Embryonic facial prominence (tissue), 1 donor: ENCODE measurements at regions not wholly inside any gene's neighbourhood (a gene's known extent, or its start where the extent isn't known, plus 50 kb on each side); places are given as distances from the start of the nearest gene placed in this dataset.

ENCODE experiments used
- DNase-seq: peaks from one replicate; pipeline ENCODE4 v3.0.0-alpha.2; 2016; ENCODE audit errors: extremely low spot score

- DNase-seq, result no peak
Measured at GRCh38 chr18:67380867-67381266, 135.7 kb downstream of the DSEL start.

- DNase-seq, result no peak
Measured at GRCh38 chr18:67379981-67380380, 136.5 kb downstream of the DSEL start.

- DNase-seq, result no peak
Measured at GRCh38 chr18:67376372-67376771, 140.1 kb downstream of the DSEL start.

- no peak for DNase-seq
Measured at GRCh38 chr18:67373636-67374035, 142.9 kb downstream of the DSEL start.

- no peak for DNase-seq
Measured at GRCh38 chr18:67367540-67367939, 149.0 kb downstream of the DSEL start.

- DNase-seq, result no peak
Measured at GRCh38 chr18:67363694-67364093, 152.8 kb downstream of the DSEL start.

- DNase-seq, result no peak
Measured at GRCh38 chr18:67362906-67363305, 153.6 kb downstream of the DSEL start.

- DNase-seq, result no peak
Measured at GRCh38 chr18:67359873-67360838, 156.4 kb downstream of the DSEL start.

GRCh38 chr18:67358947-67359346 is 157.6 kb downstream of the DSEL start:
- no peak for DNase-seq

GRCh38 chr18:67354692-67355091 is 161.8 kb downstream of the DSEL start:
- DNase-seq, result no peak

GRCh38 chr18:67354091-67354490 is 162.4 kb downstream of the DSEL start:
- no peak for DNase-seq

- DNase-seq, result no peak
Measured at GRCh38 chr18:67347438-67347837, 169.1 kb downstream of the DSEL start.

GRCh38 chr18:67342159-67342558 is 174.4 kb downstream of the DSEL start:
- DNase-seq, result no peak

GRCh38 chr18:67337696-67338095 is 178.8 kb downstream of the DSEL start:
- DNase-seq, result no peak

GRCh38 chr18:67331857-67332256 is 184.7 kb downstream of the DSEL start:
- DNase-seq, result no peak

GRCh38 chr18:67319109-67319508 is 197.4 kb downstream of the DSEL start:
- DNase-seq, result no peak

- no peak for DNase-seq
Measured at GRCh38 chr18:67318651-67319050, 197.9 kb downstream of the DSEL start.

GRCh38 chr18:67310826-67311225 is 205.7 kb downstream of the DSEL start:
- DNase-seq, result no peak

- no peak for DNase-seq
Measured at GRCh38 chr18:67308819-67309218, 207.7 kb downstream of the DSEL start.

- no peak for DNase-seq
Measured at GRCh38 chr18:67305466-67305865, 211.1 kb downstream of the DSEL start.

- DNase-seq, result no peak
Measured at GRCh38 chr18:67302043-67302442, 214.5 kb downstream of the DSEL start.

- no peak for DNase-seq
Measured at GRCh38 chr18:67301592-67301991, 214.9 kb downstream of the DSEL start.

GRCh38 chr18:67300498-67300897 is 216.0 kb downstream of the DSEL start:
- no peak for DNase-seq

GRCh38 chr18:67292814-67293213 is 223.7 kb downstream of the DSEL start:
- DNase-seq, result no peak
